Liver (tissue), 7 donors: ENCODE measurements at regions not wholly inside any gene's neighbourhood (a gene's known extent, or its start where the extent isn't known, plus 50 kb on each side); places are given as distances from the start of the nearest gene placed in this dataset.

Experiments
- DNase-seq: peaks from one replicate; pipeline ENCODE4 v3.0.0-alpha.2; 2017; ENCODE audit warnings: low spot score
- H3K27ac ChIP-seq, 2 donors: one replicate each; pipeline ENCODE4 v1.7.0; 2013; ENCODE audit warnings: inconsistent platforms in 2 of 2, low read length in 2 of 2, control low read depth in 1 of 2, low read depth in 1 of 2, mild to moderate bottlenecking in 1 of 2
- H3K27me3 ChIP-seq, 4 donors: one replicate each; pipeline versions ENCODE4 v1.6.1 to v1.7.0; 2013; ENCODE audit warnings: low read length in 3 of 4, inconsistent platforms in 1 of 4, mild to moderate bottlenecking in 1 of 4, moderate library complexity in 1 of 4; ENCODE audit not compliant: control insufficient read depth in 4 of 4, insufficient read depth in 4 of 4
- H3K36me3 ChIP-seq, 4 donors: one replicate each; pipeline versions ENCODE4 v1.6.1 to v1.7.0; 2013; ENCODE audit warnings: low read length in 3 of 4, mild to moderate bottlenecking in 3 of 4, low read depth in 1 of 4, moderate library complexity in 1 of 4; ENCODE audit not compliant: control insufficient read depth in 4 of 4, insufficient read depth in 3 of 4
- H3K4me1 ChIP-seq, 4 donors: one replicate each; pipeline versions ENCODE4 v1.6.1 to v1.7.0; 2013; ENCODE audit warnings: low read length in 3 of 4, mild to moderate bottlenecking in 3 of 4, moderate library complexity in 1 of 4; ENCODE audit not compliant: control insufficient read depth in 4 of 4, insufficient read depth in 4 of 4
- H3K4me3 ChIP-seq, 3 donors: one replicate each; pipeline versions ENCODE4 v1.6.1 to v1.7.0; 2013; ENCODE audit warnings: low read length in 3 of 3, control low read depth in 1 of 3, low read depth in 1 of 3, mild to moderate bottlenecking in 1 of 3
- H3K9ac ChIP-seq, 2 donors: one replicate each; pipeline ENCODE4 v1.7.0; 2013; ENCODE audit warnings: low read length in 2 of 2, mild to moderate bottlenecking in 2 of 2, moderate library complexity in 2 of 2, control low read depth in 1 of 2, low read depth in 1 of 2
- H3K9me3 ChIP-seq, 4 donors: one replicate each; pipeline versions ENCODE4 v1.6.1 to v1.7.0; 2013; ENCODE audit warnings: low read length in 3 of 4; ENCODE audit not compliant: control insufficient read depth in 4 of 4
- EGR1 ChIP-seq, 2 donors: IDR thresholded peaks; 2 replicates each; pipeline ENCODE4 v1.6.1; 2016 to 2018; ENCODE audit warnings: antibody characterized with exemption in 2 of 2, low read depth in 2 of 2
- FOXA1 ChIP-seq: IDR thresholded peaks from 2 replicates; pipeline ENCODE4 v1.6.1; 2016; ENCODE audit warnings: antibody characterized with exemption
- FOXA2 ChIP-seq: IDR thresholded peaks from 2 replicates; pipeline ENCODE4 v1.6.1; 2016; ENCODE audit warnings: antibody characterized with exemption
- GABPA ChIP-seq, 2 donors: IDR thresholded peaks in 1 of 2; conservative IDR thresholded peaks in 1 of 2; 2 replicates each; pipeline ENCODE4 v1.6.1; 2016; ENCODE audit warnings: antibody characterized with exemption in 2 of 2, mild to moderate bottlenecking in 1 of 2, moderate library complexity in 1 of 2
- HNF4A ChIP-seq, 2 donors: conservative IDR thresholded peaks; 2 replicates each; pipeline ENCODE4 v1.6.1; 2016; ENCODE audit warnings: antibody characterized with exemption in 2 of 2, mild to moderate bottlenecking in 2 of 2
- HNF4G ChIP-seq: IDR thresholded peaks from 2 replicates; pipeline ENCODE4 v1.6.1; 2016; ENCODE audit warnings: antibody characterized with exemption
- JUND ChIP-seq, 2 donors: IDR thresholded peaks; 2 replicates each; pipeline ENCODE4 v1.6.1; 2016; ENCODE audit warnings: antibody characterized with exemption in 2 of 2
- NR2F2 ChIP-seq: IDR thresholded peaks from 2 replicates; pipeline ENCODE4 v1.6.1; 2016; ENCODE audit warnings: antibody characterized with exemption
- RAD21 ChIP-seq, 2 donors: IDR thresholded peaks; 2 replicates each; pipeline ENCODE4 v1.6.1; 2016; ENCODE audit warnings: antibody characterized with exemption in 2 of 2, mild to moderate bottlenecking in 2 of 2
- RXRA ChIP-seq, 2 donors: IDR thresholded peaks; 2 replicates each; pipeline ENCODE4 v1.6.1; 2017 to 2018; ENCODE audit warnings: antibody characterized with exemption in 2 of 2, mild to moderate bottlenecking in 1 of 2
- SP1 ChIP-seq: IDR thresholded peaks from 2 replicates; pipeline ENCODE4 v1.6.1; 2018; ENCODE audit warnings: antibody characterized with exemption, mild to moderate bottlenecking
- TAF1 ChIP-seq: conservative IDR thresholded peaks from 2 replicates; pipeline ENCODE4 v1.6.1; 2016; ENCODE audit warnings: antibody characterized with exemption, mild to moderate bottlenecking
- YY1 ChIP-seq: IDR thresholded peaks from 2 replicates; pipeline ENCODE4 v1.6.1; 2016; ENCODE audit warnings: antibody characterized with exemption, mild to moderate bottlenecking
- WGBS: extraction: QIAGEN DNeasy Blood & Tissue Kit; methylation state at CpG from one replicate; pipeline ENCODE4 v1.1.7; 2013; 5-methylcytosine and 5-hydroxymethylcytosine counted together
- TF ChIP-seq, protein P1 (sequence below): IDR thresholded peaks from 2 replicates; pipeline ENCODE4 v1.6.1; 2016; ENCODE audit warnings: antibody characterized with exemption
- TF ChIP-seq, protein P2 (sequence below): IDR thresholded peaks from 2 replicates; pipeline ENCODE4 v1.6.1; 2016; ENCODE audit warnings: antibody characterized with exemption
- TF ChIP-seq, protein P3 (sequence below): IDR thresholded peaks from 2 replicates; pipeline ENCODE4 v1.6.1; 2016; ENCODE audit warnings: antibody characterized with exemption, mild to moderate bottlenecking
- TF ChIP-seq, protein P4 (sequence below): IDR thresholded peaks from 2 replicates; pipeline ENCODE4 v1.6.1; 2016; ENCODE audit warnings: antibody characterized with exemption
- donor health status: healthy.
- donor health status: healthy.
- donor health status: healthy.
- donor health status: healthy.

DNA sequence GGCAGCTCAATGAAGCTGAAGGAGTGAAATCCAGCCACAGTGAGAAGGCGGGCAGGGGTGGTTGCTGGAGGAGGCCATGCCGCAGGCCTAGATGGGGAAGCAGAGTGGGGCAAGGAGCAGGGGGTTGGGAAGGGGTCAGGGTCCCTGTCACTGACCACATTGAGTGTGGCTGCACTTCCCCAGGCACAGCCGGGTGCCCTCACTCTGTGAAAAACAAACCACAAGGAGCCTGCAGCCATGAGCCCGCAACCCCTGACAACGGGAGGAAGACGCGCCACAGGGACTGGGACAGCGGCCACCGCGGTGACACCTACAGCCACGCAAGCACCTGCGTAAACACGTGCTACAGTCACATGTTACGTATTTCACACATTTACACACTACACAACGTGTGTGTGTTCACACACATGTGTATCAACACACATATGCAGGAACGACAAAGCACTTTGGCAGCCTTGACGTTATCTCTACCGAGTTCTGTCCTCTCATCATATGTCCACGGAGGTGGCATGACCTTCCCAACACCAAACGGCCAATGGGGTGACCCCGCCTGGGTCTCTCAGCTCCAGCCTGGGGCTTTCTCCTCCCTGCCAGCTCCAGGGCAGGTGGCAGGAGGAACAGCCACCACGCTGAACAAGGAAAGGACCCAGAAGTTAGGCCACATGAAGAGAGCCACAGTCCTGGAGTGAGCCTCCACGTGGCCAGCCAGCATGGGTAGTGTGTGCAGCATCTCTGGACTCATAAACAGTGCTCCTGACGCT lies 137.6 kb upstream of the RPS6KA2 start:
- 95% methylated on average over 24 of the region's 24 CpGs for WGBS

DNA sequence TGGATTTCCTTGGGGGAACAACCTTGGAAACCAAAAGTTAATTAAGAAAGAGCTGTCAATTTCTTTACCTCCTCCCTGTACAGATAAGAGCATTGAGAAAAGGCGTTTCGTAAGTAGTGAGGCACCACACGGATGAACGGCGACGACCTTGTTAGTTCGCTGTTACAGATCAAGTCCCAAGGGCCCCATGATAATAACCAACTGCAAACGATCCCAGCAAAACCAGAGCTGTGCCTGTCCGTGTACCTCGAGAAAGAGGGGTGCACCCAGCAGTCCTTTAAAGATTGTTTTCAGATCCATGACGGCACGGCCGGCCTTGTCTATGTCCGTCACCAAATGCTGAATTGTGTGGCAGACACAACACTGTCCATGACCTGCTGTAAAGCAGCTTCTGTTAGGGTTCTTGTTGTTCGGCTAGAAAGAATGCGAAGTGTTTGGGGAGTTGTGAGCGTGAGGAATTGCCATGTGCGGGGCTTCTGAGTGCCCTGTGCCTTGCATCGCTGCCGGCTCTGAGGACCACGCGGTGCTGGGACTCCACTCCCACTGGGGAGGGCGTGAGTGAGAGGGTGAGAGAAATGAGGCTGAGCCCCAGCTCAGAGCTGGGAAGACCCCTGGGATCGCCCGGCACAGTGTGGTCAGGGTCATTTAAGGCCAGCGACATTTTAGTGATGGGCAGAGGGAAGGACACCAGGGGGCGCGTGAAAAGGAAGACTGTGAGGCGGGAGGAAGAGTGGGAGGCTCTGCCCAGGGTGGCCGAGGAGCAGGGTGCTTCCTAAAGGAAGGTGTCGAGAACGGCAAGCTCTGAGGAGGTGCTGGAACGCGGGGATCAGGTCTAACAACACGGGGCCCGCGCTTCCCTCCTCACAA lies 136.8 kb upstream of the RPS6KA2 start:
- Histone ChIP-seq H3K4me1 (peaks cover 0 to 16% (median 10%) of the 10 kb centered on the region in 4 donors), H3K36me3 (no peaks in the 10 kb centered on the region), H3K27me3 (no peaks in the 10 kb centered on the region), H3K9me3 (no peaks in the 10 kb centered on the region), H3K4me3 (no peak overlapping the region), H3K27ac (no peak overlapping the region), H3K9ac (no peak overlapping the region)
- TF ChIP-seq EGR1 (IDR thresholded peaks at IDR 0.05; ENCODE audit: low read depth in 2 of 2) (no peak), SP1 (no peak), RXRA (IDR thresholded peaks at IDR 0.05) (no peak), JUND (IDR thresholded peaks at IDR 0.05) (no peak)
- no peak for DNase-seq
- WGBS, result 91% methylated on average over 37 of the region's 37 CpGs

More for the DNA sequence above, 137.6 kb upstream of the RPS6KA2 start:
- Histone ChIP-seq H3K4me1 (peaks cover 0 to 16% (median 10%) of the 10 kb centered on the region in 4 donors), H3K27ac (no peak overlapping the region), H3K36me3 (no peaks in the 10 kb centered on the region), H3K4me3 (no peak overlapping the region), H3K9me3 (no peaks in the 10 kb centered on the region), H3K27me3 (no peaks in the 10 kb centered on the region), H3K9ac (no peak overlapping the region)
- no peak for TF ChIP-seq YY1
- no peak for TF ChIP-seq NR2F2
- no peak for TF ChIP-seq HNF4A (conservative IDR thresholded peaks at IDR 0.05)
- TF ChIP-seq TAF1, result no peak
- TF ChIP-seq, protein P1, sequence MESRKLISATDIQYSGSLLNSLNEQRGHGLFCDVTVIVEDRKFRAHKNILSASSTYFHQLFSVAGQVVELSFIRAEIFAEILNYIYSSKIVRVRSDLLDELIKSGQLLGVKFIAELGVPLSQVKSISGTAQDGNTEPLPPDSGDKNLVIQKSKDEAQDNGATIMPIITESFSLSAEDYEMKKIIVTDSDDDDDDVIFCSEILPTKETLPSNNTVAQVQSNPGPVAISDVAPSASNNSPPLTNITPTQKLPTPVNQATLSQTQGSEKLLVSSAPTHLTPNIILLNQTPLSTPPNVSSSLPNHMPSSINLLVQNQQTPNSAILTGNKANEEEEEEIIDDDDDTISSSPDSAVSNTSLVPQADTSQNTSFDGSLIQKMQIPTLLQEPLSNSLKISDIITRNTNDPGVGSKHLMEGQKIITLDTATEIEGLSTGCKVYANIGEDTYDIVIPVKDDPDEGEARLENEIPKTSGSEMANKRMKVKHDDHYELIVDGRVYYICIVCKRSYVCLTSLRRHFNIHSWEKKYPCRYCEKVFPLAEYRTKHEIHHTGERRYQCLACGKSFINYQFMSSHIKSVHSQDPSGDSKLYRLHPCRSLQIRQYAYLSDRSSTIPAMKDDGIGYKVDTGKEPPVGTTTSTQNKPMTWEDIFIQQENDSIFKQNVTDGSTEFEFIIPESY, result no peak
- no peak for TF ChIP-seq EGR1 (IDR thresholded peaks at IDR 0.05; ENCODE audit: low read depth in 2 of 2)
- TF ChIP-seq, protein P2, sequence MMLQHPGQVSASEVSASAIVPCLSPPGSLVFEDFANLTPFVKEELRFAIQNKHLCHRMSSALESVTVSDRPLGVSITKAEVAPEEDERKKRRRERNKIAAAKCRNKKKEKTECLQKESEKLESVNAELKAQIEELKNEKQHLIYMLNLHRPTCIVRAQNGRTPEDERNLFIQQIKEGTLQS, result no peak
- TF ChIP-seq GABPA (IDR thresholded peaks at IDR 0.05 in 1 of 2, conservative IDR thresholded peaks at IDR 0.05 in 1 of 2), result no peak
- TF ChIP-seq SP1, result no peak
- TF ChIP-seq RAD21 (IDR thresholded peaks at IDR 0.05), result no peak
- TF ChIP-seq JUND (IDR thresholded peaks at IDR 0.05), result no peak
- no peak for TF ChIP-seq FOXA1
- TF ChIP-seq HNF4G, result no peak
- TF ChIP-seq, protein P3, sequence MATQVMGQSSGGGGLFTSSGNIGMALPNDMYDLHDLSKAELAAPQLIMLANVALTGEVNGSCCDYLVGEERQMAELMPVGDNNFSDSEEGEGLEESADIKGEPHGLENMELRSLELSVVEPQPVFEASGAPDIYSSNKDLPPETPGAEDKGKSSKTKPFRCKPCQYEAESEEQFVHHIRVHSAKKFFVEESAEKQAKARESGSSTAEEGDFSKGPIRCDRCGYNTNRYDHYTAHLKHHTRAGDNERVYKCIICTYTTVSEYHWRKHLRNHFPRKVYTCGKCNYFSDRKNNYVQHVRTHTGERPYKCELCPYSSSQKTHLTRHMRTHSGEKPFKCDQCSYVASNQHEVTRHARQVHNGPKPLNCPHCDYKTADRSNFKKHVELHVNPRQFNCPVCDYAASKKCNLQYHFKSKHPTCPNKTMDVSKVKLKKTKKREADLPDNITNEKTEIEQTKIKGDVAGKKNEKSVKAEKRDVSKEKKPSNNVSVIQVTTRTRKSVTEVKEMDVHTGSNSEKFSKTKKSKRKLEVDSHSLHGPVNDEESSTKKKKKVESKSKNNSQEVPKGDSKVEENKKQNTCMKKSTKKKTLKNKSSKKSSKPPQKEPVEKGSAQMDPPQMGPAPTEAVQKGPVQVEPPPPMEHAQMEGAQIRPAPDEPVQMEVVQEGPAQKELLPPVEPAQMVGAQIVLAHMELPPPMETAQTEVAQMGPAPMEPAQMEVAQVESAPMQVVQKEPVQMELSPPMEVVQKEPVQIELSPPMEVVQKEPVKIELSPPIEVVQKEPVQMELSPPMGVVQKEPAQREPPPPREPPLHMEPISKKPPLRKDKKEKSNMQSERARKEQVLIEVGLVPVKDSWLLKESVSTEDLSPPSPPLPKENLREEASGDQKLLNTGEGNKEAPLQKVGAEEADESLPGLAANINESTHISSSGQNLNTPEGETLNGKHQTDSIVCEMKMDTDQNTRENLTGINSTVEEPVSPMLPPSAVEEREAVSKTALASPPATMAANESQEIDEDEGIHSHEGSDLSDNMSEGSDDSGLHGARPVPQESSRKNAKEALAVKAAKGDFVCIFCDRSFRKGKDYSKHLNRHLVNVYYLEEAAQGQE, result no peak
- TF ChIP-seq, protein P4, sequence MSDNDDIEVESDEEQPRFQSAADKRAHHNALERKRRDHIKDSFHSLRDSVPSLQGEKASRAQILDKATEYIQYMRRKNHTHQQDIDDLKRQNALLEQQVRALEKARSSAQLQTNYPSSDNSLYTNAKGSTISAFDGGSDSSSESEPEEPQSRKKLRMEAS, result no peak
- TF ChIP-seq FOXA2, result no peak
- no peak for TF ChIP-seq RXRA (IDR thresholded peaks at IDR 0.05)
- DNase-seq, result no peak
